ENCODE measurements at regions not wholly inside any gene's neighbourhood (a gene's known extent, or its start where the extent isn't known, plus 50 kb on each side); places are given as distances from the start of the nearest gene placed in this dataset.

GRCh38 chr3:72483554-72484104 is 364.6 kb downstream of the SHQ1 start:
- DNase-seq: no peak

- DNase-seq: no peak
Measured at GRCh38 chr3:72482589-72483321, 365.5 kb downstream of the SHQ1 start.

- DNase-seq: no peak
Measured at GRCh38 chr3:72481542-72481941, 366.7 kb downstream of the SHQ1 start.

GRCh38 chr3:72480366-72480765 is 367.9 kb downstream of the SHQ1 start:
- DNase-seq: no peak

- DNase-seq: no peak
Measured at GRCh38 chr3:72479651-72480215, 368.5 kb downstream of the SHQ1 start.

- no peak for DNase-seq
Measured at GRCh38 chr3:72476139-72476483, 372.1 kb downstream of the SHQ1 start.

GRCh38 chr3:72475258-72476138 is 372.7 kb downstream of the SHQ1 start:
- no peak for DNase-seq

- DNase-seq: no peak
Measured at GRCh38 chr3:72474775-72475174, 373.5 kb downstream of the SHQ1 start.

GRCh38 chr3:72473156-72473555 is 375.1 kb downstream of the SHQ1 start:
- no peak for DNase-seq

GRCh38 chr3:72470904-72471417 is 377.3 kb downstream of the SHQ1 start:
- no peak for DNase-seq

- DNase-seq: no peak
Measured at GRCh38 chr3:72465853-72466252, 382.4 kb downstream of the SHQ1 start.

GRCh38 chr3:72463083-72463482 is 385.2 kb downstream of the SHQ1 start:
- DNase-seq: no peak

- DNase-seq: no peak
Measured at GRCh38 chr3:72462595-72463011, 385.6 kb downstream of the SHQ1 start.

GRCh38 chr3:72461787-72462186 is 386.5 kb downstream of the SHQ1 start:
- no peak for DNase-seq

- no peak for DNase-seq
Measured at GRCh38 chr3:72460205-72461174, 387.8 kb downstream of the SHQ1 start.

- no peak for DNase-seq
Measured at GRCh38 chr3:72459588-72459987, 388.7 kb downstream of the SHQ1 start.

GRCh38 chr3:72458375-72458774 is 389.9 kb downstream of the SHQ1 start:
- no peak for DNase-seq

GRCh38 chr3:72454441-72454840 is 393.8 kb downstream of the SHQ1 start:
- no peak for DNase-seq

- no peak for DNase-seq
Measured at GRCh38 chr3:72453706-72454105, 394.5 kb downstream of the SHQ1 start.

- DNase-seq: no peak
Measured at GRCh38 chr3:72452745-72453144, 395.5 kb downstream of the SHQ1 start.

GRCh38 chr3:72451841-72452240 is 396.4 kb downstream of the SHQ1 start:
- no peak for DNase-seq

- no peak for DNase-seq
Measured at GRCh38 chr3:72449551-72449950, 398.7 kb downstream of the SHQ1 start.

All from 8988T (cell line).